SK-N-SH (cell line): ENCODE measurements at regions not wholly inside any gene's neighbourhood (a gene's known extent, or its start where the extent isn't known, plus 50 kb on each side); places are given as distances from the start of the nearest gene placed in this dataset.
"Not testable (repeated sequence)": the region's sequence is repeated elsewhere in the genome, so short reads cannot be mapped to it uniquely, and the experiment has no call there.

Experiments
- CTCF ChIA-PET: fragments of 300-600, 350-600 bp; formaldehyde crosslinking; extraction: SDS; loops from one replicate; lab custom pipeline; 2021; lab: Yijun Ruan, JAX
- POLR2A ChIA-PET: fragments of 350-600 bp; sonication (Branson Sonifier 250); formaldehyde crosslinking; extraction: SDS; loops from one replicate; lab custom pipeline; 2020; ENCODE audit warnings: antibody characterized with exemption, inconsistent platforms; lab: Yijun Ruan, JAX
- DNase-seq: peaks from one replicate; pipeline ENCODE4 v3.0.0; 2012
- H2AFZ ChIP-seq: fragments of 200-600 bp; sonication (generic); 2 replicates; pipeline ENCODE4 v1.8.1; 2016; ENCODE audit warnings: antibody characterized with exemption, mild to moderate bottlenecking, low read depth
- H3F3A ChIP-seq: fragments of 200-600 bp; sonication (generic); replicated peaks from 2 replicates; pipeline ENCODE3; 2016; ENCODE audit warnings: antibody characterized with exemption, mild to moderate bottlenecking; ENCODE audit not compliant: insufficient read depth
- H3K27ac ChIP-seq, 2 experiments: fragments of 200-500 bp in 1 of 2; fragments of 200-600 bp in 1 of 2; sonication (Bioruptor generic) in 1 of 2; sonication (generic), shearing (Covaris generic) in 1 of 2; 2 replicates each; pipeline versions ENCODE4 v1.5.1 to v1.6.1; 2014 to 2016; ENCODE audit warnings: low read depth in 2 of 2, inconsistent platforms in 1 of 2, low read length in 1 of 2, mild to moderate bottlenecking in 1 of 2, mixed read lengths in 1 of 2
- H3K27me3 ChIP-seq: fragments of 200-600 bp; sonication (generic), shearing (Covaris generic); 2 replicates; pipeline ENCODE4 v1.6.1; 2016; ENCODE audit warnings: mixed run types; ENCODE audit not compliant: insufficient read depth
- H3K36me3 ChIP-seq, 2 experiments: fragments of 200-500 bp in 1 of 2; fragments of 200-600 bp in 1 of 2; sonication (Bioruptor generic) in 1 of 2; sonication (generic) in 1 of 2; replicated peaks in 1 of 2; 2 replicates each; pipeline versions ENCODE3 to v1.5.1; 2014 to 2016; ENCODE audit warnings: low read length in 1 of 2, mild to moderate bottlenecking in 1 of 2; ENCODE audit not compliant: insufficient read depth in 2 of 2, control insufficient read depth in 1 of 2
- H3K4me1 ChIP-seq, 2 experiments: fragments of 200-500 bp in 1 of 2; fragments of 200-600 bp in 1 of 2; sonication (Bioruptor generic) in 1 of 2; sonication (generic), shearing (Covaris generic) in 1 of 2; 2 replicates each; pipeline versions ENCODE4 v1.5.1 to v1.6.1; 2014 to 2016; ENCODE audit warnings: low read depth in 1 of 2, low read length in 1 of 2, mixed run types in 1 of 2; ENCODE audit not compliant: insufficient read depth in 2 of 2, control insufficient read depth in 1 of 2
- H3K4me2 ChIP-seq: fragments of 200-600 bp; sonication (generic), shearing (Covaris generic); 2 replicates; pipeline ENCODE4 v1.6.1; 2017; ENCODE audit warnings: mixed run types
- H3K4me3 ChIP-seq, 2 experiments: fragments of 200-500 bp in 1 of 2; fragments of 200-600 bp in 1 of 2; sonication (Bioruptor generic) in 1 of 2; sonication (generic), shearing (Covaris generic) in 1 of 2; 2 replicates each; pipeline versions ENCODE4 v1.5.1 to v1.8.1; 2014 to 2016; ENCODE audit warnings: low read depth in 2 of 2, inconsistent platforms in 1 of 2, low read length in 1 of 2, mild to moderate bottlenecking in 1 of 2, mixed read lengths in 1 of 2, moderate library complexity in 1 of 2
- H3K79me2 ChIP-seq: fragments of 200-600 bp; sonication (generic); 2 replicates; pipeline ENCODE4 v1.8.1; 2017; ENCODE audit warnings: mild to moderate bottlenecking; ENCODE audit not compliant: insufficient read depth
- H3K9ac ChIP-seq: fragments of 200-600 bp; sonication (generic); 2 replicates; pipeline ENCODE4 v1.6.1; 2017; ENCODE audit warnings: mixed run types
- H3K9me2 ChIP-seq: fragments of 200-600 bp; sonication (generic); 2 replicates; pipeline ENCODE4 v1.6.1; 2017; ENCODE audit warnings: mixed run types
- H3K9me3 ChIP-seq: fragments of 200-600 bp; sonication (generic); 2 replicates; pipeline ENCODE4 v1.6.1; 2017; ENCODE audit warnings: mixed run types, mild to moderate bottlenecking, moderate library complexity
- H4K20me1 ChIP-seq: fragments of 200-600 bp; sonication (generic); 2 replicates; pipeline ENCODE4 v1.6.1; 2017; ENCODE audit warnings: mild to moderate bottlenecking, mixed run types; ENCODE audit not compliant: insufficient read depth
- ELF1 ChIP-seq: IDR thresholded peaks from 2 replicates; pipeline ENCODE4 v1.4.0; 2012
- FOXJ3 ChIP-seq: sonication (generic); formaldehyde crosslinking; IDR thresholded peaks from 2 replicates; pipeline ENCODE4 v1.5.1; 2020; ENCODE audit warnings: mild to moderate bottlenecking, missing genetic modification reagents
- GATA2 ChIP-seq: sonication (generic); formaldehyde crosslinking; IDR thresholded peaks from 2 replicates; pipeline ENCODE4 v1.5.0; 2020; ENCODE audit warnings: mild to moderate bottlenecking, missing genetic modification reagents
- MEF2A ChIP-seq: IDR thresholded peaks from 2 replicates; pipeline ENCODE4 v1.4.0; 2012; ENCODE audit warnings: low read depth, borderline replicate concordance
- POLR2AphosphoS5 ChIP-seq: IDR thresholded peaks from 2 replicates; pipeline ENCODE4 v1.6.1; 2012; ENCODE audit warnings: low read depth, low read length
- ZBTB33 ChIP-seq: IDR thresholded peaks from 2 replicates; pipeline ENCODE4 v1.4.0; 2012; ENCODE audit warnings: low read depth, borderline replicate concordance
- WGBS: methylation state at CpG from one replicate; pipeline ENCODE4 v1.1.6; 2017; ENCODE audit warnings: low lambda C conversion rate; 5-methylcytosine and 5-hydroxymethylcytosine counted together

GRCh38 chr13:50229960-50230661 is 214.9 kb downstream of the KCNRG start:
- 64% methylated on average over 2 of the region's 2 CpGs for WGBS
- H3K9me3 ChIP-seq: no peaks in the 10 kb centered on the region
- H2AFZ ChIP-seq: no peak overlapping the region
- H3K79me2 ChIP-seq: no peaks in the 10 kb centered on the region
- H4K20me1 ChIP-seq: no peaks in the 10 kb centered on the region
- CTCF ChIA-PET: no interaction called here
- TF ChIP-seq ELF1 (no peak), POLR2AphosphoS5 (no peak), MEF2A (no peak), FOXJ3 (no peak), ZBTB33 (no peak)
- TF ChIP-seq, all 33 proteins: peak for 0
- POLR2A ChIA-PET: interaction anchor here (0.6 kb wide), 1 partner anchor 10 kb away, joined by 5 read pairs; no protein-coding TSS in a partner anchor
- H3K9me2 ChIP-seq: no peaks in the 10 kb centered on the region
- no peaks in the 10 kb centered on the region for H3K27me3 ChIP-seq
- no peak for DNase-seq
- no peaks in the 10 kb centered on the region for H3F3A ChIP-seq
- H3K27ac ChIP-seq: no peak overlapping the region
- H3K4me3 ChIP-seq: no peak overlapping the region
- no peaks in the 10 kb centered on the region for H3K4me1 ChIP-seq
- no peak overlapping the region for H3K4me2 ChIP-seq
- H3K36me3 ChIP-seq: no peaks in the 10 kb centered on the region
- H3K9ac ChIP-seq: no peak overlapping the region

- WGBS: 87% methylated on average over 2 of the region's 2 CpGs
- POLR2A ChIA-PET: no interaction called here
- H2AFZ ChIP-seq: no peak overlapping the region
Observed at GRCh38 chr13:50230662-50230978, 215.4 kb downstream of the KCNRG start.

GRCh38 chr13:50233574-50233973 is 218.3 kb downstream of the KCNRG start:
- H3K9ac ChIP-seq, H3K4me2 ChIP-seq, H3K27ac ChIP-seq, H3K79me2 ChIP-seq, POLR2A ChIA-PET, H3F3A ChIP-seq, H3K4me1 ChIP-seq, H3K4me3 ChIP-seq, DNase-seq, H2AFZ ChIP-seq, H3K27me3 ChIP-seq, H4K20me1 ChIP-seq, H3K9me3 ChIP-seq, H3K9me2 ChIP-seq, H3K36me3 ChIP-seq, CTCF ChIA-PET: not testable (repeated sequence)
- 78% methylated on average over 3 of the region's 5 CpGs for WGBS

More at GRCh38 chr13:50230662-50230978, 215.4 kb downstream of the KCNRG start:
- Histone ChIP-seq H3K9me3 (no peaks in the 10 kb centered on the region), H3F3A (no peaks in the 10 kb centered on the region), H3K9ac (no peak overlapping the region), H4K20me1 (no peaks in the 10 kb centered on the region), H3K27me3 (no peaks in the 10 kb centered on the region), H3K4me2 (no peak overlapping the region), H3K36me3 (no peaks in the 10 kb centered on the region), H3K4me1 (no peaks in the 10 kb centered on the region), H3K9me2 (no peaks in the 10 kb centered on the region), H3K79me2 (no peaks in the 10 kb centered on the region), H3K27ac (no peak overlapping the region), H3K4me3 (no peak overlapping the region)
- no peak for TF ChIP-seq GATA2 (CRISPR knock-in tag)
- DNase-seq: no peak
- CTCF ChIA-PET: no interaction called here
